ENCODE measurements at regions not wholly inside any gene's neighbourhood (a gene's known extent, or its start where the extent isn't known, plus 50 kb on each side); places are given as distances from the start of the nearest gene placed in this dataset.
A peak's percentile ranks its signal among the peaks of the same experiment; 100 is the strongest.
"Not testable (repeated sequence)": the region's sequence is repeated elsewhere in the genome, so short reads cannot be mapped to it uniquely, and the experiment has no call there.

- DNase-seq (ENCODE audit: low read depth) = not testable (repeated sequence)
These were observed 262.6 kb upstream of the RAB4A start for GRCh38 chr1:229008347-229008746.

GRCh38 chr1:229011022-229011421 is 259.9 kb upstream of the RAB4A start:
- no peak for DNase-seq (ENCODE audit: low read depth)

- no peak for DNase-seq (ENCODE audit: low read depth)
These were observed 258.1 kb upstream of the RAB4A start for GRCh38 chr1:229012823-229013222.

- DNase-seq (ENCODE audit: low read depth) = no peak
These were observed 256.9 kb upstream of the RAB4A start for GRCh38 chr1:229013981-229014380.

- no peak for DNase-seq (ENCODE audit: low read depth)
These were observed 255.1 kb upstream of the RAB4A start for GRCh38 chr1:229015806-229016205.

GRCh38 chr1:229017091-229017490 is 253.8 kb upstream of the RAB4A start:
- no peak for DNase-seq (ENCODE audit: low read depth)

- no peak for DNase-seq (ENCODE audit: low read depth)
These were observed 252.1 kb upstream of the RAB4A start for GRCh38 chr1:229018674-229019295.

GRCh38 chr1:229019663-229020271 is 251.1 kb upstream of the RAB4A start:
- DNase-seq (ENCODE audit: low read depth) = no peak

- DNase-seq (ENCODE audit: low read depth) = not testable (repeated sequence)
These were observed 249.9 kb upstream of the RAB4A start for GRCh38 chr1:229021034-229021433.

GRCh38 chr1:229022595-229023333 is 248.1 kb upstream of the RAB4A start:
- DNase-seq (ENCODE audit: low read depth) = no peak

GRCh38 chr1:229023651-229024300 is 247.1 kb upstream of the RAB4A start:
- DNase-seq (ENCODE audit: low read depth) = no peak

GRCh38 chr1:229024528-229025130 is 246.3 kb upstream of the RAB4A start:
- peak; percentile 82 for DNase-seq (ENCODE audit: low read depth)

- no peak for DNase-seq (ENCODE audit: low read depth)
These were observed 245.3 kb upstream of the RAB4A start for GRCh38 chr1:229025576-229025975.

GRCh38 chr1:229027158-229027557 is 243.8 kb upstream of the RAB4A start:
- no peak for DNase-seq (ENCODE audit: low read depth)

- DNase-seq (ENCODE audit: low read depth) = peak; percentile 24
These were observed 243.2 kb upstream of the RAB4A start for GRCh38 chr1:229027622-229028182.

GRCh38 chr1:229028544-229028943 is 242.4 kb upstream of the RAB4A start:
- DNase-seq (ENCODE audit: low read depth) = no peak

GRCh38 chr1:229028987-229029878 is 241.7 kb upstream of the RAB4A start:
- peak; percentile 16 for DNase-seq (ENCODE audit: low read depth)

- DNase-seq (ENCODE audit: low read depth) = no peak
These were observed 241.1 kb upstream of the RAB4A start for GRCh38 chr1:229029879-229030235.

GRCh38 chr1:229030630-229031029 is 240.3 kb upstream of the RAB4A start:
- DNase-seq (ENCODE audit: low read depth) = no peak

- DNase-seq (ENCODE audit: low read depth) = no peak
These were observed 239.8 kb upstream of the RAB4A start for GRCh38 chr1:229031061-229031460.
